Activated CD8-positive, alpha-beta memory T cell treated with anti-CD3 and anti-CD28 coated beads, Interleukin-2, amount 50 U/mL, for 4 hours (primary cell): ENCODE measurements at regions not wholly inside any gene's neighbourhood (a gene's known extent, or its start where the extent isn't known, plus 50 kb on each side); places are given as distances from the start of the nearest gene placed in this dataset.

ENCODE experiments used
- DNase-seq: peaks from one replicate; pipeline ENCODE4 v3.0.0-alpha.2; 2020

- DNase-seq, result no peak
These were observed 441.8 kb upstream of the TMPO start for GRCh38 chr12:98073610-98074009.

- no peak for DNase-seq
These were observed 441.1 kb upstream of the TMPO start for GRCh38 chr12:98074286-98074685.

DNA sequence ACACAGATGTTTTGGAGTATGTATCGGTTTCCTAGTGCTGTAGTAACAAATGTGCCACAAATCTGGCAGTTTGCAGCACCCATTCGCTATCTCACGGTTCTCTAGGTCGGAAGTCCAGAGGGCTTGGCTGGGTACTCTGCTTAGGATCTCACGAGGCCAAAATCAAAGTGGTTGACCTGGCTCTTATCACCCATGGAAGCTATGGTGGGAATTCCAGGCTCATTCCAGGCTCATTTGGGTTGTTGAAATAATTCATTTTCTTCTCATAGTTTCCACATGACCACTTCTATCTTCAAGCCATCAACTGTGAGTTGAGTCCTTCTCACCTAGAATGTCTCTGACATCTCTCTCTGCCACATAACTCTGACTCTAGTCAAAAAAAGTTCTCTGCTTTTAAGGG, 431.0 kb upstream of the TMPO start:
- no peak for DNase-seq

- DNase-seq, result no peak
These were observed 430.2 kb upstream of the TMPO start for GRCh38 chr12:98085046-98085755.

- DNase-seq, result no peak
These were observed 424.7 kb upstream of the TMPO start for GRCh38 chr12:98090731-98091130.

DNA sequence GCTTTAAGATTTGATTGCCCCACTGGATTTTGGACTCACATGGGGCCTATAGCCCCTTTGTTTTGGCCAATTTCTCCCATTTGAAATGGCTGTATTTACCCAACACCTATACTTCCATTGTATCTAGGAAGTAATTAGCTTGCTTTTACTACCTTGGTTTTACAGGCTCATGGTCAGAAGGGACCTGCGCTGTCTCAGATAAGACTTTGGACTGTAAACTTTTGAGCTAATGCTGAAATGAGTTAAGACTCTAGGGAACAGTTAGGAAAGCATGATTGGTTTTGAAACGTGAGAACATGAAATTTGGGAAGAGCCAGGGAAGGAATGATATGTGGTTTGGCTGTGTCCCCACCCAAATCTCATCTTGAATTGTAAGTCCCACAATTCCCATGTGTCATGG, 419.0 kb upstream of the TMPO start:
- DNase-seq, result no peak

DNA sequence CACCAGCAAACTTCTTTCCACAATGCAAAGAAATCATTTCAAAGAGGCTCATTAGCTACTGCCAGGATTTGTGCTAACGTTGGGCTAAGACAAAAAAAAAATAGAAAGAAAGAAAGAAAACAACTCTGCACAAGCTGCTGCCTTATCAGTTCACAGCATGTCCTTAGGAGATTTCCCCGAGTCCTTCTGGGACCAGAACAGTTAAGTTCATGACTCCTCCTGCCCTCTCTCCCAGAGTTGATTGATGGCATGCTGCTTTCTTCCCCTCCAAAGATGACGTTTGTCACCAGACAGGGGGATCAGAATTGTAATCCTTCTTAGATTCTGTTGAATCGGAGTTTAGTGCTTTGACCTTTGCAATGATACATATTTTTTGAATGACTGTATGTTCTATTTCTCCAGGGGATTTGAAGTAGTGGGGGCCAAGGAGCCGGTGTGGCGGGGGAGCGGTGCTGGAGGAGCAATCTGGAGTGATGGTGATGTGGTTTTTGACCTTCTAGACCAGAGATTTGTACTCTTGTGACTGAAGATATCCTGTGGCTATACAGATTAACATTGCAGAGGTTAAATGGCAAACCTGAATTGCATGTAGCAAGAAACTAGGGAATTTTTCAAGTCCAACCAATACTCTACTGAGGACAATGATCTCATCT, 409.2 kb upstream of the TMPO start:
- no peak for DNase-seq

DNA sequence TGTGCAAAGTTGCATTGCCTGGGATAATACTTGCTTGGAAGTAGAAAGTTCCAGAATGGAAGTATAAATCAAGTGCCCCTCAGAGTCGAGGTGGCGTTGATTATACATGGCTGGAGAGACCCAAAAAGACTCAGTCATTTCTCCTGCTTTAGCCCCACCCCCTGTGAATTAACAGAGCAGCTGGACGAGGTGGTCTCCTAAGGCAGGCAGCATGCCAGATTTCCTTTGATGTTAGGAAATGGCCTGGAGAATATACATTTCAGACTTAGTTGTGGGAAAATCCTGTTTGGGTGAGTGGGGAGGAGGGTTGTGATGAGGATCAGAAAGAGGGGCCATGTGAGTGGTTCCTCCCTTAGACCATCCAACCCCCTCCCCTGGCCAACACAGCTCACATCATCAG, 406.1 kb upstream of the TMPO start:
- DNase-seq, result no peak

GRCh38 chr12:98110536-98110935, 404.9 kb upstream of the TMPO start:
- no peak for DNase-seq

DNA sequence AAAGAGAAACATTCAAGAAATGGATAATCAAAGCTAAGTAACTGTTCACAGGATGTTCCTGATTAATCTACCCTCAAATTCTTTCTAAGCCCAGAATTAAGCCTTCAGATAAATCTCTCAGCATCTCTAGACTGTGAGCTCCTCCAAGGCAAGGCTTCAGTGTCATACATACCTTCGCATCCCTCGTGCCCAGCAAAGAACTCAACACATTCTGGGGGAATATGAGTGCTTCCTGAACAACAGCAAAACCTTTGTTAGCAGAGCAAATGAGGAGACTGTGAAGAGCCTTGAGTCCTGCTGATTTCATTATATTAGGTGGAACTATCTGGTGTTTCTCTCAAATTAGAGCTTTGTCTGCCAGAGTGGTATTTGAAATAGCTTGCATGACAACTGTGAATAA, 401.8 kb upstream of the TMPO start:
- DNase-seq, result no peak

DNA sequence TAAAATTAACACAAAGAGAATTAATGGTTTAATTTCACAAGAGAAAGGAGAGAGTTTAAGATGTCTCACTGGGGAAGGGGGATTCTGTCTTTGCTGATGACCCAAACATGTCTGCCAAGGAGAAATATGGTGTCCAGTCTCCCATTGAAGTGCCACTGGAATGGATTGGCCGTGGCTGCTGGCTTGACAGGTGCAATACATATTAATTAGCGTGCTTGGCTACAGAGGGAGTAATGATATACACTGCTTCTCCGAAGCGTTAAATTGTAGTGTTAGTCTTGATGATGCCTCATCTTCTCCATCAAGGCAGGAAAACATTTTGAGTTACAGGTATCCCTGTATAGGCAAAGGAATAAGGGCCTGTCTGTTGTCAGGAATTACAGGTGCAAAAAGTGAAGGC, 393.4 kb upstream of the TMPO start:
- no peak for DNase-seq

DNA sequence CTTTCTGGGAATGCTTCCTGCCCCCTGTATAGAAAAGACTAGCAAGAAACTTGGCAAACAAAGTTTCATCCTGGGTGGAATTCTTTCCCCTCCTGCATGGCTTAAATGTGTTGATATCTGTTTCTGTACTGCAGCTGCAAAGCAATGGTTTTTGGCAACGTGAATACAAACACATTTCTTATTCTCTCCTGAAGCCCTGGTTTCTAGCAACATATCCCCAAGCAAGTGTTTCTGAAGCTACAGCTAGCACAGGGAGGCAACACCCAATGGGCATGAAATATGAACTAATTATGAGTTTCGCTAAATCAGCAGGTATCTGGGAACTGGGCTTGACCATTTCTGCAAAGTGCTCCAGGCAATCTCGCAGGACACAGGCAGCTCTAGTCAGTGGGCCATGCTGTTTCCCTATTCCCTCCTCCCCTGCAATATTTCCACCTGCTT, 392.3 kb upstream of the TMPO start:
- DNase-seq, result no peak

DNA sequence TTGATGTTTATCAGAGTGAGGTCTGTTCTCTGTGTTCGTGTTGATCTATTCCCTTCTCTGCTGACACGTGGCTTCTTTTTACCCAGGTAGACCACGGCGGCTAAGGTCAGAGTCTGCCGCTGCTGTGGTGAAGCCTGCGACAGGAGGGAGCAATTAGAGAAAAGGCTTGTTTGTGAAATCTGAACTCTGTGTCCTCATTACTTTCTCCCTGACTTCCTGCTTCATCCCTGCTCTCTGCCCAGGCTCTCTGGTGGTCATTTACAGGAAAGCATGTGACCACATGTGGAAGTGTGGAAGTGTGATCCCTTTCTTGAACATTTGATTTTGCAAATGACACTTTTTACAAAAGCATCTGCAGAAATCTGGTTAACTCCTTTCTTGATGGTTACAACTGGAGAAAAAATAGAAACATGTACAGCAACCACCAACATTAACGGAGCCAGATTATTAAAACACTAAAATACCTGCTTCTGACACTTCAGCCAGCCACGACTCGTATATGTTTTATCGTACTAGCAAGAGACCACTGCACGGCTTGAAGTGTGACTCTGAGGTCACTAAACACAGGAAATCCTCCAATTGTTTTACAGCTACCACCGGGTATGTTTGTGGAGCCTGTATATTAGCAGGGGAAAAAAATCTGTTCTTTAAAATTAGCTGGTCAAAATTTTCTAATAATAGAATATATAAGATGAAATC, 388.6 kb upstream of the TMPO start:
- DNase-seq, result no peak

DNA sequence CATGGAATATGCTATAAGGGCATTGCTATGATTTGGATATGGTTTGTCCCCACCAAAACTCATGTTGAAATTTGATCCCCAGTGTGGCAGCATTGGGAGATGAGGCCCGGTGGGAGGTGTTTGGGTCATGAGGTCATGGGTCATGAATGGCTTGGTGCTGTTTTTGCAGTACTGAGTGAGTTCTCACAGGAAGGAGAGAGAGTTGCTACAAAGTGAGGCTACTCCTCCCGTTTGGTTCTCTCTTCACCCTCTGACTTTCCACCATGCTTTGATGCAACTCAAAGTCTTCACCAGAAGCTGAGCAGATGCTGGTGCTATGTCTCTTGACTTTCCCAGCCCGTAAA, 388.1 kb upstream of the TMPO start:
- DNase-seq, result no peak

GRCh38 chr12:98127854-98128253, 387.5 kb upstream of the TMPO start:
- DNase-seq, result no peak

GRCh38 chr12:98136544-98136943, 378.8 kb upstream of the TMPO start:
- no peak for DNase-seq

GRCh38 chr12:98137278-98137677, 378.1 kb upstream of the TMPO start:
- no peak for DNase-seq

DNA sequence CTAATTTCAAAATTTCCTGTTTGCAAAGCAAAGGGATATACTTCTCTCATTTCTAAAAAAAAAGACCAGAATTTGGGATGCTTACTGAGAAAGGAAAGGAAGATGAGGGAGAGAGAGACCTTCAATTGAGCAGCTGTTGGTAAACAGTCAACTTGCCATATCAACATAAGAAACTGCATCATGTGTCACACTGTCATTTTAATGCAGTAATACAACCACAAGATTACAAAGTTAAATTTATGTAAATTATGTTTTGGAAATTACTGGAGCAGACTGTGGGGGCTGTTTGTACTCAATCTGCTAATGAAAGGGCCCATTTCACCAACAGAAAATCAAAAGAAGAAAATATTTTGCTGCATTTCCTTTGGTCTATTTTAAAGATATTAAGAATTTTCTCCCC, 370.4 kb upstream of the TMPO start:
- DNase-seq, result no peak

- DNase-seq, result no peak
These were observed 369.3 kb upstream of the TMPO start for GRCh38 chr12:98146043-98146442.

- DNase-seq, result no peak
These were observed 368.9 kb upstream of the TMPO start for GRCh38 chr12:98146487-98146886.

DNA sequence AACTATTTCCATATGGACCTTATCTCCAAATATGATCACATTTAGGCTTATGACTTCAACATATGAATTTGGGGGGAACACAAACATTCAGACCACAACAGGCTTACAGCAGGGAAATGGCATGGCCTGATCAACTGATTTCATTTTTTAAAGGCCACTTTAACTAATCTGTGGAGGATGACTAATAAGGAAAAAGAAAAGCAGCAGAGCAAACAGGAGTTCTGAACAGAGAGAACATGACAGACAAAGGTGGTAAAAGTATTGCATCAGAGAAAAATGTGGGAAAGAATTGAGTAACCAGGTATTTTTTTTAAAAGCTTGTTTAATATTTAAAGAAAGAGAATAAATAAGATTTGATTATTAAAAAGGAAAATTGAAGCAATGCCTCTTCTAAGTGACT, 366.1 kb upstream of the TMPO start:
- no peak for DNase-seq

GRCh38 chr12:98149691-98150210, 365.6 kb upstream of the TMPO start:
- no peak for DNase-seq

GRCh38 chr12:98151105-98151590, 364.2 kb upstream of the TMPO start:
- no peak for DNase-seq

GRCh38 chr12:98151984-98152383, 363.4 kb upstream of the TMPO start:
- DNase-seq, result no peak
